ENCODE measurements at regions not wholly inside any gene's neighbourhood (a gene's known extent, or its start where the extent isn't known, plus 50 kb on each side); places are given as distances from the start of the nearest gene placed in this dataset.

GRCh38 chr2:144249035-144249637 is 270.8 kb downstream of the ZEB2 start:
- no peak for TF ChIP-seq CTCF (IDR thresholded peaks at IDR 0.05 in 8 of 11, conservative IDR thresholded peaks at IDR 0.05 in 3 of 11)
- no peak for TF ChIP-seq POLR2A (IDR thresholded peaks at IDR 0.05)
- no peak for TF ChIP-seq POLR2AphosphoS5 (IDR thresholded peaks at IDR 0.05)

All from spleen (tissue), 7 donors.